Pancreas (tissue), 10 donors: ENCODE measurements at regions not wholly inside any gene's neighbourhood (a gene's known extent, or its start where the extent isn't known, plus 50 kb on each side); places are given as distances from the start of the nearest gene placed in this dataset.
"Not testable (repeated sequence)": the region's sequence is repeated elsewhere in the genome, so short reads cannot be mapped to it uniquely, and the experiment has no call there.

Experiments
- ATAC-seq, 4 donors: fragments of 200-7000 bp; cut with Tn5 transposase; one replicate each; pipeline versions ENCODE4 v1.8.0 to v1.9.1; 2020; ENCODE audit warnings: mild to moderate bottlenecking in 4 of 4, moderate library complexity in 4 of 4
- DNase-seq, 6 donors: peaks; one replicate each; pipeline ENCODE4 v3.0.0-alpha.2; 2020
- FAIRE-seq: peaks from 2 replicates; lab custom pipeline; 2012; peaks lifted over from hg19 to GRCh38; lab: Jason Lieb, UNC
- H3K27ac ChIP-seq, 4 donors: fragments of 200-600 bp; sonication (generic); 1 replicate in 3 of 4; 2 replicates in 1 of 4; pipeline versions ENCODE4 v1.5.0 to v1.8.0; 2020
- H3K27me3 ChIP-seq, 4 donors: fragments of 200-600 bp; one replicate each; pipeline ENCODE4 v1.8.0; 2021
- H3K36me3 ChIP-seq, 3 donors: fragments of 200-600 bp; sonication (generic) in 1 of 3; one replicate each; pipeline versions ENCODE4 v1.5.0 to v1.8.0; 2020 to 2021
- H3K4me1 ChIP-seq, 3 donors: fragments of 200-600 bp; one replicate each; pipeline ENCODE4 v1.8.0; 2021
- H3K4me3 ChIP-seq, 4 donors: fragments of 200-600 bp; sonication (generic) in 2 of 4; one replicate each; pipeline versions ENCODE4 v1.5.0 to v1.8.0; 2020 to 2021
- H3K9me3 ChIP-seq, 4 donors: fragments of 200-600 bp; one replicate each; pipeline ENCODE4 v1.8.0; 2021
- WGBS, 2 donors: extraction: QIAGEN DNeasy Blood & Tissue Kit; methylation state at CpG; one replicate each; pipeline ENCODE4 v1.1.7; 2013; 5-methylcytosine and 5-hydroxymethylcytosine counted together
- intact Hi-C, 3 donors: fragments of 100-400 bp; cut with DNase I; formaldehyde crosslinking; loops; one replicate each; pipeline versions ENCODE4 v1.11.1 to v1.14.2; 2022
- TF ChIP-seq, protein P1 (sequence below), 4 donors: fragments of 200-600 bp; sonication (generic) in 3 of 4; IDR thresholded peaks; one replicate each; pipeline versions ENCODE4 v1.5.0 to v1.8.0; 2021; ENCODE audit warnings: antibody characterized with exemption in 4 of 4
- donor health status: healthy with polysubstance abuse.
- donor health status: DM: no; HTN: no; CAD: no; lungs with moderate emphysema.
- donor health status: DM: no; HTN: no; CAD: no.
- donor health status: control.
- donor health status: control.
- donor health status: Bipolar disorder and iron deficiency.
- donor health status: DM: yes; HTN: yes; CAD: no.
- donor health status: DM: no; HTN: no; CAD: no.
- donor health status: DM: no; HTN: no; CAD: no.
- donor health status: DM: yes; HTN: yes; CAD: no.

- 18 to 22% methylated on average over 30 to 32 of the region's 32 CpGs for WGBS, 2 donors
- H3K4me1 ChIP-seq = no peaks in the 10 kb centered on the region
- no peaks in the 10 kb centered on the region for H3K9me3 ChIP-seq
- peak in 2 of 6 donors; percentile 51 to 57 for DNase-seq
- H3K27me3 ChIP-seq = peaks cover 0 to 10% (median 0%) of the 10 kb centered on the region in 4 donors
- H3K36me3 ChIP-seq = no peaks in the 10 kb centered on the region
- TF ChIP-seq, protein P1, sequence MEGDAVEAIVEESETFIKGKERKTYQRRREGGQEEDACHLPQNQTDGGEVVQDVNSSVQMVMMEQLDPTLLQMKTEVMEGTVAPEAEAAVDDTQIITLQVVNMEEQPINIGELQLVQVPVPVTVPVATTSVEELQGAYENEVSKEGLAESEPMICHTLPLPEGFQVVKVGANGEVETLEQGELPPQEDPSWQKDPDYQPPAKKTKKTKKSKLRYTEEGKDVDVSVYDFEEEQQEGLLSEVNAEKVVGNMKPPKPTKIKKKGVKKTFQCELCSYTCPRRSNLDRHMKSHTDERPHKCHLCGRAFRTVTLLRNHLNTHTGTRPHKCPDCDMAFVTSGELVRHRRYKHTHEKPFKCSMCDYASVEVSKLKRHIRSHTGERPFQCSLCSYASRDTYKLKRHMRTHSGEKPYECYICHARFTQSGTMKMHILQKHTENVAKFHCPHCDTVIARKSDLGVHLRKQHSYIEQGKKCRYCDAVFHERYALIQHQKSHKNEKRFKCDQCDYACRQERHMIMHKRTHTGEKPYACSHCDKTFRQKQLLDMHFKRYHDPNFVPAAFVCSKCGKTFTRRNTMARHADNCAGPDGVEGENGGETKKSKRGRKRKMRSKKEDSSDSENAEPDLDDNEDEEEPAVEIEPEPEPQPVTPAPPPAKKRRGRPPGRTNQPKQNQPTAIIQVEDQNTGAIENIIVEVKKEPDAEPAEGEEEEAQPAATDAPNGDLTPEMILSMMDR (IDR thresholded peaks at IDR 0.05) = no peak
- no peak overlapping the region for H3K27ac ChIP-seq
- intact Hi-C loops = no loop called here
- H3K4me3 ChIP-seq = no peak overlapping the region
- ATAC-seq = peak; percentile 37 to 71 (median 56)
- FAIRE-seq = no peak
These were observed 104.4 kb downstream of the MICALL2 start for GRCh38 chr7:1354661-1355567.

- 37 to 41% methylated on average over 23 to 24 of the region's 24 CpGs for WGBS, 2 donors
- H3K36me3 ChIP-seq = no peaks in the 10 kb centered on the region
- H3K4me1 ChIP-seq = no peaks in the 10 kb centered on the region
- DNase-seq = peak in 2 of 6 donors; percentile 44 to 57
- ATAC-seq = peak in 3 of 4 donors; percentile 38 to 68 (median 65)
- H3K27me3 ChIP-seq = peaks cover 0 to 10% (median 0%) of the 10 kb centered on the region in 4 donors
- H3K9me3 ChIP-seq = no peaks in the 10 kb centered on the region
- no peak overlapping the region for H3K27ac ChIP-seq
- no peak for FAIRE-seq
- intact Hi-C loops = no loop called here
- TF ChIP-seq, protein P1 (IDR thresholded peaks at IDR 0.05) = no peak
- H3K4me3 ChIP-seq = no peak overlapping the region
These were observed 103.5 kb downstream of the MICALL2 start for GRCh38 chr7:1355568-1356340.

- H3K4me1 ChIP-seq, H3K4me3 ChIP-seq, H3K27me3 ChIP-seq, H3K27ac ChIP-seq, DNase-seq, FAIRE-seq, ATAC-seq, H3K9me3 ChIP-seq, intact Hi-C loops, H3K36me3 ChIP-seq: not testable (repeated sequence)
- 87 to 89% methylated on average over 6 of the region's 6 CpGs for WGBS, 2 donors
These were observed 102.4 kb downstream of the MICALL2 start for GRCh38 chr7:1356853-1357252.

GRCh38 chr7:1357260-1357600 is 102.0 kb downstream of the MICALL2 start:
- ATAC-seq, H3K4me1 ChIP-seq, H3K36me3 ChIP-seq, FAIRE-seq, H3K27me3 ChIP-seq, H3K27ac ChIP-seq, H3K4me3 ChIP-seq, H3K9me3 ChIP-seq, DNase-seq, intact Hi-C loops: not testable (repeated sequence)
- 96 to 97% methylated on average over 3 of the region's 3 CpGs for WGBS, 2 donors

- peak in 2 of 4 donors; percentile 42 to 43 for ATAC-seq
- FAIRE-seq = no peak
- H3K27ac ChIP-seq = no peak overlapping the region
- DNase-seq = peak in 2 of 6 donors; percentile 46 to 54
- 63 to 65% methylated on average over 23 of the region's 23 CpGs for WGBS, 2 donors
- no peaks in the 10 kb centered on the region for H3K36me3 ChIP-seq
- peaks cover 0 to 10% (median 0%) of the 10 kb centered on the region in 4 donors for H3K27me3 ChIP-seq
- no peak overlapping the region for H3K4me3 ChIP-seq
- intact Hi-C loops = no loop called here
- TF ChIP-seq, protein P1 (IDR thresholded peaks at IDR 0.05) = no peak
- no peaks in the 10 kb centered on the region for H3K4me1 ChIP-seq
- H3K9me3 ChIP-seq = no peaks in the 10 kb centered on the region
These were observed 101.5 kb downstream of the MICALL2 start for GRCh38 chr7:1357601-1358271.
